ENCODE measurements at regions not wholly inside any gene's neighbourhood (a gene's known extent, or its start where the extent isn't known, plus 50 kb on each side); places are given as distances from the start of the nearest gene placed in this dataset.

- TF ChIP-seq SP1 (IDR thresholded peaks at IDR 0.05) (no peak), FOXA1 (IDR thresholded peaks at IDR 0.05) (no peak), FOXM1 (IDR thresholded peaks at IDR 0.05; ENCODE audit: borderline replicate concordance) (no peak), ARNT (IDR thresholded peaks at IDR 0.05) (no peak), HDGF (IDR thresholded peaks at IDR 0.05; ENCODE audit: borderline replicate concordance) (no peak)
Observed at GRCh38 chr11:27281740-27282590, 81.0 kb downstream of the CCDC34 start.
